IMR-90 (cell line): ENCODE measurements at regions not wholly inside any gene's neighbourhood (a gene's known extent, or its start where the extent isn't known, plus 50 kb on each side); places are given as distances from the start of the nearest gene placed in this dataset.

Source experiments
- ATAC-seq: fragments of 200-7000 bp; cut with Tn5 transposase; 2 replicates; pipeline ENCODE4 v1.9.1; 2020; ENCODE audit warnings: low read depth, mild to moderate bottlenecking, moderate library complexity
- BruUV-seq: library from RNA; stranded (reverse); fragments of 400-500 nt; replicated peaks from 2 replicates; lab custom pipeline; 2021; lab: Mats Ljungman, UMichigan
- CTCF ChIA-PET: fragments of 300-600 bp; formaldehyde crosslinking; extraction: SDS; loops from one replicate; lab custom pipeline; 2021; ENCODE audit warnings: antibody characterized with exemption; lab: Yijun Ruan, JAX
- POLR2A ChIA-PET: fragments of 300-600 bp; sonication (Branson Sonifier 250); formaldehyde crosslinking; loops from one replicate; lab custom pipeline; 2022; ENCODE audit warnings: antibody characterized with exemption; ENCODE audit not compliant: unreplicated experiment; lab: Charles Lee
- DNase-seq: peaks from one replicate; pipeline ENCODE4 v3.0.0; 2013
- H2AFZ ChIP-seq: replicated peaks from 2 replicates; pipeline ENCODE3; 2013; ENCODE audit warnings: low read length, mild to moderate bottlenecking; ENCODE audit not compliant: poor library complexity
- H2AK5ac ChIP-seq: 2 replicates; pipeline ENCODE4 v1.6.1; 2013; ENCODE audit warnings: low read depth, low read length, inconsistent platforms
- H2AK9ac ChIP-seq: replicated peaks from 2 replicates; pipeline ENCODE3; 2013; ENCODE audit warnings: mild to moderate bottlenecking, low read depth, low read length, moderate library complexity; ENCODE audit not compliant: poor library complexity
- H2BK120ac ChIP-seq: 2 replicates; pipeline ENCODE4 v1.6.1; 2013; ENCODE audit warnings: low read depth, low read length, inconsistent platforms
- H2BK15ac ChIP-seq: 3 replicates; pipeline ENCODE4 v1.6.1; 2013; ENCODE audit warnings: low read depth, low read length, inconsistent platforms
- H2BK20ac ChIP-seq: 2 replicates; pipeline ENCODE4 v1.6.1; 2013; ENCODE audit warnings: low read depth, mild to moderate bottlenecking, inconsistent platforms, low read length, moderate library complexity
- H2BK5ac ChIP-seq: 2 replicates; pipeline ENCODE4 v1.6.1; 2013; ENCODE audit warnings: mild to moderate bottlenecking, low read depth, low read length, inconsistent platforms; ENCODE audit not compliant: poor library complexity, severe bottlenecking
- H3K14ac ChIP-seq: replicated peaks from 2 replicates; pipeline ENCODE4 v1.6.1; 2013; ENCODE audit warnings: low read depth, low read length, inconsistent platforms
- H3K18ac ChIP-seq: 2 replicates; pipeline ENCODE4 v1.6.1; 2013; ENCODE audit warnings: low read depth, low read length, control low read depth
- H3K23ac ChIP-seq: 2 replicates; pipeline ENCODE4 v1.6.1; 2013; ENCODE audit warnings: low read depth, low read length, inconsistent platforms
- H3K27ac ChIP-seq: 2 replicates; pipeline ENCODE4 v1.5.1; 2013; ENCODE audit warnings: mild to moderate bottlenecking, control low read depth, low read length; ENCODE audit not compliant: insufficient read depth
- H3K27me3 ChIP-seq: 2 replicates; pipeline ENCODE4 v1.6.1; 2013; ENCODE audit warnings: low read length; ENCODE audit not compliant: control insufficient read depth, insufficient read depth
- H3K36me3 ChIP-seq: 2 replicates; pipeline ENCODE4 v1.6.1; 2013; ENCODE audit warnings: low read length, mixed read lengths; ENCODE audit not compliant: control insufficient read depth, insufficient read depth
- H3K4ac ChIP-seq: 2 replicates; pipeline ENCODE4 v1.6.1; 2013; ENCODE audit warnings: low read depth, low read length, inconsistent platforms
- H3K4me1 ChIP-seq: 2 replicates; pipeline ENCODE4 v1.6.1; 2013; ENCODE audit warnings: low read length, mixed read lengths; ENCODE audit not compliant: control insufficient read depth, insufficient read depth
- H3K4me2 ChIP-seq: 2 replicates; pipeline ENCODE4 v1.6.1; 2013; ENCODE audit warnings: low read depth, mild to moderate bottlenecking, control low read depth, low read length, moderate library complexity
- H3K4me3 ChIP-seq: 2 replicates; pipeline ENCODE4 v1.5.1; 2013; ENCODE audit warnings: low read depth, mild to moderate bottlenecking, control low read depth, low read length, moderate library complexity; ENCODE audit not compliant: insufficient read depth
- H3K56ac ChIP-seq: 2 replicates; pipeline ENCODE4 v1.6.1; 2013; ENCODE audit warnings: low read length, inconsistent platforms; ENCODE audit not compliant: insufficient read depth; ENCODE audit errors: extremely low read depth
- H3K79me1 ChIP-seq, 2 experiments: 2 replicates each; pipeline ENCODE4 v1.6.1; 2013; ENCODE audit warnings: low read length in 2 of 2, inconsistent platforms in 1 of 2, low read depth in 1 of 2
- H3K9ac ChIP-seq: 2 replicates; pipeline ENCODE4 v1.6.1; 2013; ENCODE audit warnings: low read depth, low read length, control low read depth
- H3K9me1 ChIP-seq: 2 replicates; pipeline ENCODE4 v1.6.1; 2013; ENCODE audit warnings: low read length, inconsistent platforms; ENCODE audit not compliant: insufficient read depth
- H3K9me3 ChIP-seq: 2 replicates; pipeline ENCODE4 v1.6.1; 2013; ENCODE audit warnings: low read length; ENCODE audit not compliant: control insufficient read depth, insufficient read depth
- H4K20me1 ChIP-seq: 2 replicates; pipeline ENCODE4 v1.6.1; 2013; ENCODE audit warnings: low read length, inconsistent platforms; ENCODE audit not compliant: insufficient read depth
- H4K5ac ChIP-seq: 2 replicates; pipeline ENCODE4 v1.6.1; 2013; ENCODE audit warnings: mild to moderate bottlenecking, low read depth, low read length, control low read depth
- H4K8ac ChIP-seq, 2 experiments: 2 replicates each; pipeline ENCODE4 v1.6.1; 2013; ENCODE audit warnings: low read depth in 2 of 2, low read length in 2 of 2, control low read depth in 1 of 2, inconsistent platforms in 1 of 2
- H4K91ac ChIP-seq: 2 replicates; pipeline ENCODE4 v1.6.1; 2013; ENCODE audit warnings: low read depth, low read length, inconsistent platforms; ENCODE audit not compliant: insufficient read depth
- MAZ ChIP-seq: IDR thresholded peaks from 2 replicates; pipeline ENCODE4 v1.6.1; 2012; ENCODE audit warnings: low read depth, mild to moderate bottlenecking, low read length, improper control_type of control experiment, moderate library complexity, borderline replicate concordance
- WGBS, 2 experiments: methylation state at CpG; one replicate each; pipeline versions ENCODE4 v1.1.5 to v1.1.7; 2013; ENCODE audit warnings: missing lambda C conversion rate in 2 of 2; ENCODE audit not compliant: insufficient read length in 1 of 2; ENCODE audit errors: extremely low coverage in 2 of 2; 5-methylcytosine and 5-hydroxymethylcytosine counted together
- dilution Hi-C: fragments of 300-500 bp; cut with HindIII; formaldehyde crosslinking; loops from one replicate; pipeline ENCODE4 v1.14.3; 2018; ENCODE audit warnings: low sequenced_read_pairs; ENCODE audit not compliant: unreplicated experiment
- in situ Hi-C: fragments of 300-500 bp; cut with MboI; formaldehyde crosslinking; loops from 3 replicates; pipeline ENCODE4 v1.14.3; 2019; ENCODE audit warnings: low sequenced_read_pairs, inconsistent platforms, mixed read lengths
- intact Hi-C: fragments of 100-400 bp; cut with micrococcal nuclease; formaldehyde crosslinking; loops from 2 replicates; pipeline ENCODE4 v1.10.0; 2022

- Histone ChIP-seq H3K56ac (no peak overlapping the region), H2BK20ac (no peak overlapping the region), H3K4ac (no peak overlapping the region), H3K14ac (no peak overlapping the region), H3K4me1 (no peaks in the 10 kb centered on the region), H2BK5ac (no peak overlapping the region), H3K18ac (no peak overlapping the region), H2BK15ac (no peak overlapping the region), H3K23ac (no peak overlapping the region), H3K4me2 (no peak overlapping the region), H4K91ac (no peak overlapping the region), H2AK9ac (no peak overlapping the region), H3K27ac (no peak overlapping the region), H2BK120ac (no peak overlapping the region), H3K9ac (no peak overlapping the region), H2AK5ac (no peak overlapping the region), H3K79me1 (no peaks in the 10 kb centered on the region), H3K9me1 (no peaks in the 10 kb centered on the region), H3K4me3 (no peak overlapping the region), H4K20me1 (no peaks in the 10 kb centered on the region), H2AFZ (no peak overlapping the region), H4K8ac (no peak overlapping the region), H3K9me3 (no peaks in the 10 kb centered on the region), H3K36me3 (no peaks in the 10 kb centered on the region), H3K27me3 (no peaks in the 10 kb centered on the region), H4K5ac (no peak overlapping the region)
- TF ChIP-seq MAZ, result no peak
- POLR2A ChIA-PET, result no interaction called here
- no peak for ATAC-seq
- dilution Hi-C loops, result no loop called here
- in situ Hi-C loops, result no loop called here
- no TSS peak for BruUV-seq
- CTCF ChIA-PET, result no interaction called here
- no CpG with 5 or more reads among the region's 4 CpGs for WGBS, 2 experiments
- intact Hi-C loops, result no loop called here
- no peak for DNase-seq
Measured at GRCh38 chr1:169053196-169053595, 53.3 kb upstream of the ATP1B1 start.
